BLaER1 (cell line): ENCODE measurements at regions not wholly inside any gene's neighbourhood (a gene's known extent, or its start where the extent isn't known, plus 50 kb on each side); places are given as distances from the start of the nearest gene placed in this dataset.
"Not testable (repeated sequence)": the region's sequence is repeated elsewhere in the genome, so short reads cannot be mapped to it uniquely, and the experiment has no call there.

Source experiments
- H3K27ac ChIP-seq: shearing (Covaris generic); formaldehyde crosslinking; 2 replicates; pipeline ENCODE4 v1.8.1; 2022
- H3K27me3 ChIP-seq: shearing (Covaris generic); formaldehyde crosslinking; 2 replicates; pipeline ENCODE4 v1.8.1; 2022
- H3K36me3 ChIP-seq: shearing (Covaris generic); formaldehyde crosslinking; 2 replicates; pipeline ENCODE4 v1.8.1; 2022
- H3K4me1 ChIP-seq: shearing (Covaris generic); formaldehyde crosslinking; 2 replicates; pipeline ENCODE4 v1.8.1; 2022
- H3K4me2 ChIP-seq: shearing (Covaris generic); formaldehyde crosslinking; 2 replicates; pipeline ENCODE4 v1.8.1; 2022
- H3K4me3 ChIP-seq: shearing (Covaris generic); formaldehyde crosslinking; 2 replicates; pipeline ENCODE4 v1.8.1; 2022
- H3K9ac ChIP-seq: shearing (Covaris generic); formaldehyde crosslinking; 2 replicates; pipeline ENCODE4 v1.8.1; 2022
- H3K9me3 ChIP-seq: shearing (Covaris generic); formaldehyde crosslinking; 2 replicates; pipeline ENCODE4 v1.8.1; 2022
- H4K20me1 ChIP-seq: shearing (Covaris generic); formaldehyde crosslinking; 2 replicates; pipeline ENCODE4 v1.8.1; 2022
- Cebpa-rat ChIP-seq: shearing (Covaris generic); IDR thresholded peaks from 2 replicates; pipeline ENCODE4 v1.8.1; 2022

GRCh38 chr11:91066456-91067047 lies 843.7 kb upstream of the CHORDC1 start:
- Histone ChIP-seq H3K9me3 (no peaks in the 10 kb centered on the region; the same call in 1 of the 2 replicates), H3K4me1 (no peaks in the 10 kb centered on the region), H3K27ac (no peak overlapping the region), H3K9ac (no peak overlapping the region), H3K4me3 (no peak overlapping the region), H3K27me3 (no peaks in the 10 kb centered on the region), H3K36me3 (no peaks in the 10 kb centered on the region), H3K4me2 (no peak overlapping the region), H4K20me1 (no peaks in the 10 kb centered on the region)
- no peak for TF ChIP-seq Cebpa-rat

- not testable (repeated sequence) for H3K36me3 ChIP-seq, H3K27ac ChIP-seq, H3K9ac ChIP-seq, H3K4me2 ChIP-seq, H4K20me1 ChIP-seq, H3K4me1 ChIP-seq, H3K9me3 ChIP-seq, H3K4me3 ChIP-seq, H3K27me3 ChIP-seq
Measured at GRCh38 chr11:91063399-91063798, 840.5 kb upstream of the CHORDC1 start.

GRCh38 chr11:91047882-91048281 lies 825.0 kb upstream of the CHORDC1 start:
- TF ChIP-seq Cebpa-rat, result no peak
- Histone ChIP-seq H3K9ac (no peak overlapping the region), H4K20me1 (no peaks in the 10 kb centered on the region), H3K36me3 (no peaks in the 10 kb centered on the region), H3K9me3 (no peaks in the 10 kb centered on the region), H3K4me2 (no peak overlapping the region), H3K4me1 (no peaks in the 10 kb centered on the region), H3K4me3 (no peak overlapping the region), H3K27me3 (no peaks in the 10 kb centered on the region), H3K27ac (no peak overlapping the region)

GRCh38 chr11:91046261-91046660 lies 823.4 kb upstream of the CHORDC1 start:
- H4K20me1 ChIP-seq, result no peaks in the 10 kb centered on the region
- no peak overlapping the region for H3K4me3 ChIP-seq
- H3K4me2 ChIP-seq, result no peak overlapping the region
- H3K4me1 ChIP-seq, result no peaks in the 10 kb centered on the region
- no peak overlapping the region for H3K27ac ChIP-seq
- no peaks in the 10 kb centered on the region for H3K36me3 ChIP-seq
- H3K27me3 ChIP-seq, result no peaks in the 10 kb centered on the region
- no peaks in the 10 kb centered on the region for H3K9me3 ChIP-seq
- no peak overlapping the region for H3K9ac ChIP-seq
- no peak for TF ChIP-seq Cebpa-rat

- Histone ChIP-seq H4K20me1 (no peaks in the 10 kb centered on the region), H3K9me3 (no peaks in the 10 kb centered on the region), H3K4me3 (no peak overlapping the region), H3K9ac (no peak overlapping the region), H3K27ac (no peak overlapping the region), H3K4me2 (no peak overlapping the region), H3K4me1 (no peaks in the 10 kb centered on the region), H3K27me3 (no peaks in the 10 kb centered on the region), H3K36me3 (no peaks in the 10 kb centered on the region)
- TF ChIP-seq Cebpa-rat, result no peak
Measured at GRCh38 chr11:91041626-91042025, 818.8 kb upstream of the CHORDC1 start.

GRCh38 chr11:91023731-91024130 lies 800.9 kb upstream of the CHORDC1 start:
- H3K9me3 ChIP-seq, result no peaks in the 10 kb centered on the region
- no peaks in the 10 kb centered on the region for H3K36me3 ChIP-seq
- no peaks in the 10 kb centered on the region for H3K4me1 ChIP-seq
- no peaks in the 10 kb centered on the region for H4K20me1 ChIP-seq
- H3K4me2 ChIP-seq, result no peak overlapping the region
- H3K4me3 ChIP-seq, result no peak overlapping the region
- H3K27ac ChIP-seq, result no peak overlapping the region
- H3K9ac ChIP-seq, result no peak overlapping the region
- H3K27me3 ChIP-seq, result no peaks in the 10 kb centered on the region
- TF ChIP-seq Cebpa-rat, result no peak

GRCh38 chr11:91011503-91011902 lies 788.7 kb upstream of the CHORDC1 start:
- no peaks in the 10 kb centered on the region for H3K9me3 ChIP-seq
- no peaks in the 10 kb centered on the region for H4K20me1 ChIP-seq
- H3K9ac ChIP-seq, result no peak overlapping the region
- no peak overlapping the region for H3K4me2 ChIP-seq
- no peak overlapping the region for H3K27ac ChIP-seq
- H3K4me3 ChIP-seq, result no peak overlapping the region
- no peak for TF ChIP-seq Cebpa-rat
- H3K27me3 ChIP-seq, result no peaks in the 10 kb centered on the region
- no peaks in the 10 kb centered on the region for H3K36me3 ChIP-seq
- no peaks in the 10 kb centered on the region for H3K4me1 ChIP-seq

GRCh38 chr11:91005458-91005857 lies 782.6 kb upstream of the CHORDC1 start:
- no peaks in the 10 kb centered on the region for H3K36me3 ChIP-seq
- TF ChIP-seq Cebpa-rat, result no peak
- H4K20me1 ChIP-seq, result no peaks in the 10 kb centered on the region
- no peak overlapping the region for H3K4me3 ChIP-seq
- no peak overlapping the region for H3K4me2 ChIP-seq
- no peak overlapping the region for H3K9ac ChIP-seq
- H3K9me3 ChIP-seq, result no peaks in the 10 kb centered on the region
- H3K27ac ChIP-seq, result no peak overlapping the region
- no peaks in the 10 kb centered on the region for H3K27me3 ChIP-seq
- no peaks in the 10 kb centered on the region for H3K4me1 ChIP-seq

GRCh38 chr11:90997241-90997640 lies 774.4 kb upstream of the CHORDC1 start:
- TF ChIP-seq Cebpa-rat, result no peak
- Histone ChIP-seq H3K4me3 (no peak overlapping the region), H3K9me3 (no peaks in the 10 kb centered on the region), H3K27me3 (no peaks in the 10 kb centered on the region), H3K4me2 (no peak overlapping the region), H4K20me1 (no peaks in the 10 kb centered on the region), H3K9ac (no peak overlapping the region), H3K4me1 (no peaks in the 10 kb centered on the region), H3K27ac (no peak overlapping the region), H3K36me3 (no peaks in the 10 kb centered on the region)

GRCh38 chr11:90972159-90972558 lies 749.3 kb upstream of the CHORDC1 start:
- H3K27ac ChIP-seq, H3K9ac ChIP-seq, H3K4me2 ChIP-seq, H4K20me1 ChIP-seq, H3K4me3 ChIP-seq, H3K27me3 ChIP-seq, H3K4me1 ChIP-seq, H3K36me3 ChIP-seq, H3K9me3 ChIP-seq: not testable (repeated sequence)

GRCh38 chr11:90947930-90948329 lies 725.1 kb upstream of the CHORDC1 start:
- no peaks in the 10 kb centered on the region for H3K36me3 ChIP-seq
- no peaks in the 10 kb centered on the region for H4K20me1 ChIP-seq
- H3K27me3 ChIP-seq, result no peaks in the 10 kb centered on the region
- no peak overlapping the region for H3K4me2 ChIP-seq
- TF ChIP-seq Cebpa-rat, result no peak
- no peaks in the 10 kb centered on the region for H3K4me1 ChIP-seq
- H3K4me3 ChIP-seq, result no peak overlapping the region
- H3K27ac ChIP-seq, result no peak overlapping the region
- no peak overlapping the region for H3K9ac ChIP-seq
- H3K9me3 ChIP-seq, result no peaks in the 10 kb centered on the region
